Tibial artery (tissue), 4 donors: ENCODE measurements at regions not wholly inside any gene's neighbourhood (a gene's known extent, or its start where the extent isn't known, plus 50 kb on each side); places are given as distances from the start of the nearest gene placed in this dataset.

ENCODE experiments used
- DNase-seq, 2 donors: peaks; one replicate each; pipeline ENCODE4 v3.0.0-alpha.2; 2019
- H3K27ac ChIP-seq, 2 donors: fragments of 200-600 bp; sonication (generic) in 1 of 2; 1 replicate in 1 of 2; 2 replicates in 1 of 2; pipeline ENCODE4 v1.5.1; 2018 to 2019; ENCODE audit warnings: mild to moderate bottlenecking in 1 of 2
- H3K27me3 ChIP-seq, 2 donors: fragments of 200-600 bp; sonication (generic) in 1 of 2; one replicate each; pipeline versions ENCODE4 v1.5.1 to v1.6.0; 2016 to 2019
- H3K36me3 ChIP-seq, 3 donors: fragments of 200-600 bp; sonication (generic) in 2 of 3; one replicate each; pipeline ENCODE4 v1.5.1; 2016 to 2019; ENCODE audit warnings: mild to moderate bottlenecking in 2 of 3
- H3K4me1 ChIP-seq, 4 donors: fragments of 200-600 bp; sonication (generic) in 2 of 4; 1 replicate in 3 of 4; 2 replicates in 1 of 4; pipeline ENCODE4 v1.5.1; 2016 to 2019
- H3K4me3 ChIP-seq, 2 donors: fragments of 200-600 bp; sonication (generic) in 1 of 2; 1 replicate in 1 of 2; 2 replicates in 1 of 2; pipeline ENCODE4 v1.5.1; 2018 to 2019; ENCODE audit warnings: mild to moderate bottlenecking in 2 of 2
- H3K9me3 ChIP-seq, 3 donors: fragments of 200-600 bp; sonication (generic) in 1 of 3; one replicate each; pipeline ENCODE4 v1.5.1; 2016 to 2019
- CTCF ChIP-seq, 2 experiments: fragments of 200-600 bp in 1 of 2; fragments of 450-650 bp in 1 of 2; IDR thresholded peaks; one replicate each; pipeline ENCODE4 v1.5.1; 2017 to 2019; ENCODE audit warnings: antibody characterized with exemption in 2 of 2, mild to moderate bottlenecking in 1 of 2, moderate library complexity in 1 of 2
- intact Hi-C: fragments of 100-400 bp; cut with DNase I; formaldehyde crosslinking; loops from one replicate; pipeline ENCODE4 v1.15.0; 2023; ENCODE audit warnings: low total_unique reads

GRCh38 chr2:145710303-145710702, 1190.4 kb upstream of the ZEB2 start:
- Histone ChIP-seq H3K27me3 (no peaks in the 10 kb centered on the region), H3K36me3 (no peaks in the 10 kb centered on the region), H3K4me1 (no peaks in the 10 kb centered on the region), H3K4me3 (no peak overlapping the region), H3K9me3 (peaks cover 0 to 6% (median 0%) of the 10 kb centered on the region in 3 donors), H3K27ac (no peak overlapping the region)
- DNase-seq: no peak
- intact Hi-C loops: no loop called here
- TF ChIP-seq CTCF (IDR thresholded peaks at IDR 0.05): no peak

GRCh38 chr2:145702305-145702704, 1182.4 kb upstream of the ZEB2 start:
- no peaks in the 10 kb centered on the region for H3K27me3 ChIP-seq
- H3K27ac ChIP-seq: no peak overlapping the region
- H3K9me3 ChIP-seq: peaks cover 0 to 8% (median 0%) of the 10 kb centered on the region in 3 donors
- intact Hi-C loops: no loop called here
- DNase-seq: no peak
- H3K36me3 ChIP-seq: no peaks in the 10 kb centered on the region
- no peak overlapping the region for H3K4me3 ChIP-seq
- H3K4me1 ChIP-seq: no peaks in the 10 kb centered on the region
- no peak for TF ChIP-seq CTCF (IDR thresholded peaks at IDR 0.05)

GRCh38 chr2:145692971-145693478, 1173.1 kb upstream of the ZEB2 start:
- intact Hi-C loops: no loop called here
- DNase-seq: no peak
- Histone ChIP-seq H3K27ac (no peak overlapping the region), H3K27me3 (no peaks in the 10 kb centered on the region), H3K4me3 (no peak overlapping the region), H3K9me3 (no peaks in the 10 kb centered on the region), H3K36me3 (no peaks in the 10 kb centered on the region), H3K4me1 (no peaks in the 10 kb centered on the region)
- no peak for TF ChIP-seq CTCF (IDR thresholded peaks at IDR 0.05)

- intact Hi-C loops: no loop called here
Measured at GRCh38 chr2:145691659-145692058, 1171.7 kb upstream of the ZEB2 start.

GRCh38 chr2:145690183-145690778, 1170.4 kb upstream of the ZEB2 start:
- H3K36me3 ChIP-seq: no peaks in the 10 kb centered on the region
- H3K9me3 ChIP-seq: no peaks in the 10 kb centered on the region
- no peaks in the 10 kb centered on the region for H3K27me3 ChIP-seq
- no peaks in the 10 kb centered on the region for H3K4me1 ChIP-seq
- DNase-seq: no peak
- no peak overlapping the region for H3K27ac ChIP-seq
- no peak overlapping the region for H3K4me3 ChIP-seq
- TF ChIP-seq CTCF (IDR thresholded peaks at IDR 0.05): no peak
- intact Hi-C loops: no loop called here

More at GRCh38 chr2:145691659-145692058, 1171.7 kb upstream of the ZEB2 start:
- Histone ChIP-seq H3K27ac (no peak overlapping the region), H3K27me3 (no peaks in the 10 kb centered on the region), H3K9me3 (no peaks in the 10 kb centered on the region), H3K36me3 (no peaks in the 10 kb centered on the region), H3K4me1 (no peaks in the 10 kb centered on the region), H3K4me3 (no peak overlapping the region)
- DNase-seq: no peak
- TF ChIP-seq CTCF (IDR thresholded peaks at IDR 0.05): no peak
